Keratinocyte (primary cell): ENCODE measurements at regions not wholly inside any gene's neighbourhood (a gene's known extent, or its start where the extent isn't known, plus 50 kb on each side); places are given as distances from the start of the nearest gene placed in this dataset.

Source experiments
- CTCF ChIP-seq, 3 experiments: IDR thresholded peaks in 1 of 3; conservative IDR thresholded peaks in 1 of 3; optimal IDR thresholded peaks in 1 of 3; 2 replicates in 2 of 3; 3 replicates in 1 of 3; pipeline versions ENCODE3 to v1.5.1; 2011; ENCODE audit warnings: low read length in 3 of 3, mild to moderate bottlenecking in 3 of 3, moderate library complexity in 2 of 3, control low read depth in 1 of 3, inconsistent platforms in 1 of 3; ENCODE audit not compliant: insufficient read depth in 2 of 3; ENCODE audit errors: extremely low read depth in 1 of 3
- EZH2 ChIP-seq: IDR thresholded peaks from one replicate; pipeline ENCODE4 v1.6.1; 2012; ENCODE audit warnings: inconsistent platforms, mild to moderate bottlenecking, low read length, moderate library complexity

GRCh38 chr22:47564158-47564450 is 801.7 kb downstream of the TBC1D22A start:
- TF ChIP-seq CTCF (optimal IDR thresholded peaks at IDR 0.05 in 1 of 3, IDR thresholded peaks at IDR 0.05 in 1 of 3, conservative IDR thresholded peaks at IDR 0.05 in 1 of 3; ENCODE audit: extremely low read depth in 1 of 3, insufficient read depth in 2 of 3, low read length in 3 of 3) (no peak), EZH2 (no peak)
